Kidney (tissue), 13 donors: ENCODE measurements at regions not wholly inside any gene's neighbourhood (a gene's known extent, or its start where the extent isn't known, plus 50 kb on each side); places are given as distances from the start of the nearest gene placed in this dataset.
A peak's percentile ranks its signal among the peaks of the same experiment; 100 is the strongest.

Experiments used
- DNase-seq, 5 donors: peaks; one replicate each; pipeline ENCODE4 v3.0.0-alpha.2; 2013 to 2020
- FAIRE-seq: peaks from 2 replicates; lab custom pipeline; 2012; peaks lifted over from hg19 to GRCh38; lab: Jason Lieb, UNC
- H3K27ac ChIP-seq, 2 donors: one replicate each; pipeline ENCODE4 v1.7.0; 2013; ENCODE audit warnings: low read depth in 2 of 2, low read length in 2 of 2, inconsistent platforms in 1 of 2
- H3K27me3 ChIP-seq: one replicate; pipeline ENCODE4 v1.7.1; 2013; ENCODE audit warnings: low read length, inconsistent platforms; ENCODE audit not compliant: control insufficient read depth, insufficient read depth
- H3K36me3 ChIP-seq, 3 donors: one replicate each; pipeline versions ENCODE4 v1.7.0 to v1.7.1; 2013; ENCODE audit warnings: low read length in 3 of 3, control low read depth in 1 of 3, inconsistent platforms in 1 of 3; ENCODE audit not compliant: insufficient read depth in 3 of 3, control insufficient read depth in 2 of 3
- H3K4me1 ChIP-seq, 3 donors: one replicate each; pipeline versions ENCODE4 v1.7.0 to v1.7.1; 2013; ENCODE audit warnings: low read length in 3 of 3, inconsistent platforms in 1 of 3, low read depth in 1 of 3; ENCODE audit not compliant: control insufficient read depth in 2 of 3, insufficient read depth in 2 of 3
- H3K4me3 ChIP-seq, 3 donors: one replicate each; pipeline versions ENCODE4 v1.7.0 to v1.8.1; 2013; ENCODE audit warnings: low read length in 3 of 3, control low read depth in 1 of 3, inconsistent platforms in 1 of 3
- H3K9ac ChIP-seq, 3 donors: one replicate each; pipeline versions ENCODE4 v1.7.0 to v1.7.1; 2013; ENCODE audit warnings: low read length in 3 of 3, control low read depth in 1 of 3, inconsistent platforms in 1 of 3
- H3K9me3 ChIP-seq, 3 donors: one replicate each; pipeline versions ENCODE4 v1.7.0 to v1.7.1; 2013; ENCODE audit warnings: low read length in 3 of 3, control low read depth in 1 of 3, inconsistent platforms in 1 of 3; ENCODE audit not compliant: control insufficient read depth in 2 of 3, insufficient read depth in 1 of 3
- CTCF ChIP-seq: IDR thresholded peaks from 3 replicates; pipeline ENCODE4 v1.5.1; 2012; ENCODE audit warnings: mild to moderate bottlenecking, moderate library complexity, borderline replicate concordance; ENCODE audit not compliant: insufficient read depth; ENCODE audit errors: extremely low read depth
- intact Hi-C: fragments of 100-400 bp; cut with DNase I; formaldehyde crosslinking; loops from one replicate; pipeline ENCODE4 v1.11.1; 2022
- donor health status: control.
- donor health status: control.
- donor health status: control.
- donor health status: control.
- donor health status: control.
- donor health status: DM: yes; HTN: yes; CAD: no.
- donor health status: Normal renal cell carcinoma (clear cell type).

DNA sequence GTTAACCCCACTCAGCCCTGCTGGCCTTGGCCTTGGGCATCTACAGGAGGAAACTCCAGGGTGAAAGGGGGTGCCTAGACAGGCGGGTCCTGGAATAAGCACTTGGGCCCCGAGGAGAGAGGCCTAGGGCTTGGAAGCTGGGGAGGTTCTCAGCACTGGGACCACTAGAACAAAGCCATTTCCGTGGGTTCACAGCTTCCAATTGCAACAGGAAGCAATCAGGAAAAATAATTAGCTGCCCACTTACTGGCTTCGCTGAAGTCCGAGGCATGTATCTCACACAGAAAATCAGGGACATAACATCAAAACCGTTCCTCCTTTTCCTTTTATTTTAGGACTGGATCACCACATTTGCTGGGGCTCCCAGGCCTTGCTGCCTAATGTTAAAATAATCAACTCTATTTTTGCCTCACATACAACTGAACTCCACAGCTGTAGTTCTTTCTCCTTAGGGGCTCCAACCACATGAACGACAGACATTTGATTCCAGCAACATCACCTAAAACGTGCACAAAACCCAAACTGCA lies 161.1 kb upstream of the GRK3 start:
- no peak for FAIRE-seq
- peaks cover 2 to 44% (median 31%) of the 10 kb centered on the region in 3 donors for H3K4me1 ChIP-seq

GRCh38 chr22:25403811-25404471 lies 160.5 kb upstream of the GRK3 start:
- no peak for TF ChIP-seq CTCF
- no peak for FAIRE-seq
- Histone ChIP-seq H3K27ac (peak overlapping the region; percentile 80 to 92), H3K27me3 (no peaks in the 10 kb centered on the region), H3K9ac (peak overlapping the region in 2 of 3 donors; percentile 85), H3K4me1 (peaks cover 2 to 44% (median 31%) of the 10 kb centered on the region in 3 donors), H3K36me3 (no peaks in the 10 kb centered on the region), H3K9me3 (no peaks in the 10 kb centered on the region), H3K4me3 (peak overlapping the region; percentile 30 to 81 (median 70))
- intact Hi-C loops, result no loop called here
- peak; percentile 40 to 66 (median 55) for DNase-seq

More for the DNA sequence above, 161.1 kb upstream of the GRK3 start:
- Histone ChIP-seq H3K9me3 (no peaks in the 10 kb centered on the region), H3K27ac (peak overlapping the region; percentile 80 to 92), H3K9ac (peak overlapping the region in 2 of 3 donors; percentile 85), H3K36me3 (no peaks in the 10 kb centered on the region), H3K4me3 (peak overlapping the region; percentile 30 to 81 (median 70)), H3K27me3 (no peaks in the 10 kb centered on the region)
- no peak for TF ChIP-seq CTCF
- intact Hi-C loops, result no loop called here
- no peak for DNase-seq

DNA sequence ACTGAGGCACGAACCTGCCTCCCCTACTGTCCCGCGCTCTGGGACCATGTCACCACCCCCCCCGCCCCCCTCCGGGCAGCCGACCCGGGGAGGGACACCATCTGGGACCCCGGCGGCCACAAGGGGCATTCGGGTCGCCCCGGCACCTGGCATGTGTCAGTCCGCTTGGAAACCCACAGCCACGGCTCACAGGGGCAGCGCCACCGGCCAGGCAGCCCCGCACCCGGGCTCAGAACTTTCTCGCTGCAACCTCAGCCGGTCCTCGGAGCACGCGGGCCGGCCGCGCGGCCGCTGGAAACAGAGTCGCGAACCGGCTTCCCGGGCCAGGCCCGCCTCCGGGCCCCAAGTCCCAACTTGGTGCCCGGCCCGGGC lies 159.9 kb upstream of the GRK3 start:
- no peak for FAIRE-seq
- intact Hi-C loops, result no loop called here
- TF ChIP-seq CTCF, result no peak
- Histone ChIP-seq H3K9me3 (no peaks in the 10 kb centered on the region), H3K36me3 (no peaks in the 10 kb centered on the region), H3K4me3 (peak overlapping the region; percentile 30 to 81 (median 70)), H3K4me1 (peaks cover 2 to 44% (median 31%) of the 10 kb centered on the region in 3 donors), H3K27ac (peak overlapping the region; percentile 80 to 92), H3K27me3 (no peaks in the 10 kb centered on the region), H3K9ac (peak overlapping the region in 1 of 3 donors; percentile 85)
- DNase-seq, result peak; percentile 32 to 77 (median 40)
